ENCODE measurements at regions not wholly inside any gene's neighbourhood (a gene's known extent, or its start where the extent isn't known, plus 50 kb on each side); places are given as distances from the start of the nearest gene placed in this dataset.

DNA sequence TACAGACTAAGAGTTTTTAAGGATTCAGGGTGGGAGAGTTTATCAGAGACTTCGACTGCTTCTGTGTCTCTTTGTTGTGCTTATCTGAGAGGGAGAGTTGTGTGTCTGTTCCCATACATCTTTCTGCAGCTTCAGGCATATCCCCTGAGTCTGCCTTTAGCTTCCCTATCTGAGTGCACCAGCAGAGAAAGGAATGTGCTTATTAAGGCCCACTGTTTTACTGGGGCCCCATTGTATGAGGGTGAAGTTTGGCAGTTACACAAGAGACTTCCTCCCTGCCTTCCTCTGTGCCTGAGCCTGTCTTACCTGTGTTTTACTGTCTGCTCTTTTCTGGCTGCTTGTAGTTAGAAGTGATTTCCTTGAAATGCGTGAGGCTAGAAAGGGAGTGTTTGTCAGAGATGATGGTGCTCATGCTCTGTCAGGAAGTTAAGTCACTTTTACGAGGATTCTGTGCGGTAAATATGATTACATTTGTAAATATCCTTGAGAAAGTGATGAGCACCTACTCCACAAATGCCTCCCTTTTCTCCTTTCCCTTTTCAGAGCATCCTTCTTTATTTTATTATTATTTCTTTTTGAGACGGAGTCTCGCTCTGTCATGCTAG is 1228.9 kb upstream of the MIR17HG start:
- DNase-seq = no peak

DNA sequence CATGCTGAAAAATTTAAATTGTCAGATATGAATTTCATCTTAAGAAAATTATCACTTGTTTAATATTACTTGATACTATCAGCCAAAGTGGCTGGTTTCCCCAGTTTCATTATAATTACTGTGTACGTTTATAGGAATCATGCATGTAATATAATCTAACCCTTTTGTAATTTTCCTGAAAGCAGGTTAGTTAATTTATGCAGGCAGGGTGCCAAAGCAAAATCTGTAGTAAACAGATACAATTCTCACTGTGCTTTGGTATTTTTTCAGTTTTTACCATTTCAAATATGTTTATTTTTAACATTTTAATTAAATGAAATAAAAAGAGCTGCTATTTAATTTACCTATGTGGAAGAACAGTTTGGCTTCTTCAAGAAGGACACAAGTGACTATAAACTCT is 1227.5 kb upstream of the MIR17HG start:
- no peak for DNase-seq

DNA sequence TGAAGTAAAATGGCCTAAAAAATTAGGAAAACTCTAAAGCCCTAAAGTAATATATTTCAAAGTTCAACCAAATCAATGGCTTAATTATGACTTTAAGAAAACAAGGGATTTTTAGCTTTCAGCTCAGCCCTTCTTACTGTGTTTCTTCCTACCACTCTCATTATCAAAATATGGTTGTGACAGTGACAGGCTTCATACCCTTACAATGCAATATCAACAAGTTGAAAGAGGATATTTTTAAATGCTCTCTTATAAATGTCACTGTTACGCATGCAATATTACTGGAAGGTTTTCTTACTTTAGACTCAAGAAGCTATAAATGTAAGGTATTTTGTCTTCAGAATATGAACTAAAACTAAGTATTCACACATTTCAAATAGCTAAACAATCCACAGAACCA is 1225.7 kb upstream of the MIR17HG start:
- no peak for DNase-seq

DNA sequence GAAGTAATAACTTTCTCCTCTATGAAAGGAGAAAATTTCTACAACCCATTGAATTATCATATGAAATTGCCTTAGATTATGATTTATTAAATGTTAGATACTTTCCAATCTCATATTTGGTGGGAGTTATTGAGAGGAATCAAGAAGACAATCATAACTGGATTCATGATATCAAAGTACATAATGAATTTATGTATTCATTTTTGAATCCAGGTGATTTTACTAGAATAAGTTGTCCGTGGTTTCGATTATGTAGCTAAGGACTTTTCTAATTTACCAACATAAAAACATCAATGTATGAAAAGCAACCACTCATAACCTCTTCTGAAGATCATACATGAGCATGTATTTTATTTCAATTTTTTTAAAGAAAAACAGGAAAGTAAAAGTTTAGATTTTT is 1225.0 kb upstream of the MIR17HG start:
- DNase-seq = no peak

DNA sequence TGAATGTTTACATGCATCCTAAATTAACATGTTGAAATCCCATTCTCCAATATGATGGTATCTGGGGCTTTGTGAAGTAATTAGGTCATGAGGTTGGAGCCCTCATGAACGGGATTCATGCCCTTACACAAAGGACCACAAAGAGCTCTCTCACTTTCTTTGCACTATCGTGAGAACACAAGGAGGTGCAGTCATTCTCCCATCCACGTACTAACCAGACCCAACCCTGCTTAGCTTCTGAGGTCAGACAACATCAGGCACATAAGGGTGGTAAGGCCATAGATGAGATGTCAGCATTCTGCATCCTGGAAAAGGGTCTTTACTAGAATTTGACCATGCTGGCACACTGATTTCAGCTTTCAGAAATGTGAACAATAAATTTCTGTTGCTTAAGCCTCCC is 1211.9 kb upstream of the MIR17HG start:
- DNase-seq = no peak

DNA sequence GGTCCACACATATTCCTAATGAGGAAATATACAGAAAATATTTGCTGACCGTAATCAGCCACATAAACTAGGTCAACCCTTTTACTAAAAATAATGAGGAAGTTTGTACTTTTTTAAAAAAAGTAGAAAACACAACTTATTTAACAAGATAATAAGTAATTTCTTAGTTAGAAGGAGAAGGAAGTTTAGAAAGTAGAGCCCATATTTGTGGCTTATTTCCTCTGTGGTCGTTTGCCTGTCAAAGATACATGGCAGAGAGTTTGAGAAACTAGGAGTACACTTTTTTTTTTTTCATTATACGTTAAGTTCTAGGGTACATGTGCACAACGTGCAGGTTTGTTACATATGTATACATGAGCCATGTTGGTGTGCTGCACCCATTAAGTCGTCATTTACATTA is 1205.2 kb upstream of the MIR17HG start:
- DNase-seq = no peak

DNA sequence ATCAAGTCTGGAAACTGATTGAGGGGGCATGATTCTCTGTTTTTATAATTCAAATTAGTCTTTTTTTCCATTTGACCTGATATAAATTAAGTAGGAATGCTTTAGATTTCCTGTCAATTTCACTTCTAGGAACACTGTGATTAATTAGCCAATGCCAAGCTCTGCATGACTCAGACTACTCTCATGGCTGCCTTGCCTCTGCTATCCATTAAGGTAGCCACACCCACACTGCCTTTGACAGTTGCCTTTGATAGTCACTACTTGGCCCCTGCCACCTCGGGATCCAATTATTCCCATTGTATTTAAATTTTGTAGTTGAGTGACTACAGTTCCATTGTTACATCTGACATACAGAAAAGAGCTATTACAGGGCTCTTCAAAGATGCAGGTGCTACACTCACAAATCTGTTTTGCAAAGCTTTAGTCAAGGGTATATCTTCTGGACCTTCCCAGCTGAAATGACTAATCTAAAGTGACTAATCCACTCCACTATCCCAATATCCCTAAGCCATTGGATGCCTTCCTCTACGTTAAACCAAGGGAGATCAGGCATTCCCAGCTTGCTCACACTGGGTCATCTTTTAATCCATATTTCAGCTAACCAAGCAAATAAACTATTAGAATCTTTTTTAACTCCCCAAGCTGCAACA is 1193.1 kb upstream of the MIR17HG start:
- DNase-seq = peak; percentile 48

DNA sequence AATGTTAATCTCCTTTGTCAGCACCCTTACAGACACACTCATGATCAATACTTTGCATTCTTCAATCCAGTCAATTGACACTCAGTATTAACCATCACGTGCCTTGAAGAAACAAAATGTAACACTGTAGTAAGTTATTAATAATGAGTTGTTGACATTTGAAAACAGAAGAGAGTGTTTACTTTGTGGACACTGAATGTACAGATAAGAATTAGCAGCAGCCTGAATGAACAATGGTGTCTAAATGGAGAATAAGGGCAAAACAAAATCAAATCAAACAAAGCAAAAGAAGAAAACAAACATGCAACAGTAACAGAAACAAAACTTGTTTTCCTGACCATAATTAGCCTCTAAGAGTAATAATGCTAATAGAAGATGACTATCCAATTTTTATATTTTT is 1191.1 kb upstream of the MIR17HG start:
- DNase-seq = no peak

DNA sequence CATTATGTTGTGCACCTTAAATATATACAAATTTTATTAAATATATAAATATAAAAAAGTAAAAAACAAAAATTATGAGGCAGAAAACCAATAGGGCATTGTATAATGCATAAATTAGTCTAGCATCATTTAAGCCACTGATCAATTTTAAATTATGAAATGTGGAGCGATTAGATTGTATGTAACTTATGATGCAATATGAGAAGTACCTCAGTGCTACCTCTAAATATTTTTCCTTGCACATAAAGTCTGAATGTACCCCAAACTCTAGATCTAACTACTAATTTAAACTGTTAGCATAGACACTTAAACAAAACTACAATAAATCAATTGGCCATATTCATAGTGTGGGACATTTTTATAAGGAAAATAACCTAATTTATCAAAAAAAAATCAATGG is 1178.5 kb upstream of the MIR17HG start:
- no peak for DNase-seq

DNA sequence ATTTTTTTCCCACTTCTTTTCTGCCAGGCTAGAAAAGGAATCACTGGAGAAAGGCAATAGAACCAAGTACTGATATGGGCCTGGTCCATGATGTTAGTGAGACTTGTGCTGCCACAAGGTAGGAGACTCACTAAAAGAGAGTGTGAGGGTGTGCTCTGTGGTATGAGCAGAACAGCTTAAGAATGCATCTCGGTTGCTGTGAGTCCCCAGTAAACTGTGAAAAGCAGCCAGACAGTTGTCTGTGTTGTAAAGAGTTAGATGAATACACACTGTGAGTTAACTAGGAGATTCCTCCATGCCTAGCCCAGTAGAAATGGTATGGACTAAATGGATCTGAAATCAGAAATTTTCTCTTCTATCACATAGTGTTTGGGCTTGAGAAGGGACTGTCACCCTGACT is 1177.3 kb upstream of the MIR17HG start:
- no peak for DNase-seq

DNA sequence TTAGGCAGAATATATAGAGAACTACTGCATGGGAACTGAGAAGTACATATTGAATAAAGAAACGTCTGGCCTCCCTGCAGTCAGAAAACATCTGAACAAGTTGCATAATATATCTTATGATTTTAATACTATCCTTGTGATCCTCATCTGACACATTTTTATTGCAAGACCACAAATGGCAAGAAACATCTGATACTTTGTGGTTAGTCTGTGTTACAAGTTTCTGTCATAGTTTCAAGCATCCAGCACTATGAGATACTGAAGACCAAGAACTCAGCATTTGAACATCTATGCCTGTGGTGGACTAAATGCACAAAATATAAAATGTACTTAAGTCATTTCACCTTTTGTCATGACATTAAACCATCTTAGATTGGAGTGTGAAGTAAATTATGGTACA is 1175.8 kb upstream of the MIR17HG start:
- DNase-seq = no peak

DNA sequence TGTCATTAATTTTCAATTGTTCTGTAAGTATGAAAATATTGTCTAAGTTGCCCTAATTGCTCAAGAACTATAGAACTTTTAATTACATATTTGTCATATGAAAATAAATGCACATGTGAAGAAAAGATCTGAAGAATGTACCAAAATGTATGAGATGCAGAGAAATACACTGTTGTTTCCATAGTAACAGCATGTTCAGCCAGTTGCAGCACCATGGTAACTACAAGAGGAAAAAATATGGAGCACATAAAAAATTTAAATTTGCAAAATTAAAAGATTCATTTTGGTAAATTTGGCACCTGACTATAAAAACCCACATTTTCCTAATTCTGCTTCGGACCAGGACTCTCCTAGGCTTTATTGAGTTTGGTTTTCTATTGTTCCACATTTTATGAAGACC is 1170.0 kb upstream of the MIR17HG start:
- DNase-seq = no peak

DNA sequence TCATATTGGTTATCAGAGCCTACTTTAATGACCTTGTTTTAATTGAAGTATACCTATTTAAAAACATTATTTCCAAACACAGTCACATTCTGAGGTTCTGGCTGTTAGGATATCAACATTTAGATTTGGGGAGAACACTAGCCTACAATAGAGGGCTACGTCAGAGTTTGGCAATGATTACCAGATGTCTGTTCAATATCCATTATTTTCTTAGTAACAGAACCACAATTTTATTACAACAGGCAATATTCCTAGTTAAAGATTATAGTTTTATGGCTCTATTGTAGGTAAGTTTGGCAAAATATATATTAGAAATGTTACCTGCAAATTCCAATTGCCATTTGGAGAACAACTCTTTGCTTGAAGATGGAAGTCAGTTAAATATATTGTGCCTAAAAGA is 1163.1 kb upstream of the MIR17HG start:
- DNase-seq = no peak

DNA sequence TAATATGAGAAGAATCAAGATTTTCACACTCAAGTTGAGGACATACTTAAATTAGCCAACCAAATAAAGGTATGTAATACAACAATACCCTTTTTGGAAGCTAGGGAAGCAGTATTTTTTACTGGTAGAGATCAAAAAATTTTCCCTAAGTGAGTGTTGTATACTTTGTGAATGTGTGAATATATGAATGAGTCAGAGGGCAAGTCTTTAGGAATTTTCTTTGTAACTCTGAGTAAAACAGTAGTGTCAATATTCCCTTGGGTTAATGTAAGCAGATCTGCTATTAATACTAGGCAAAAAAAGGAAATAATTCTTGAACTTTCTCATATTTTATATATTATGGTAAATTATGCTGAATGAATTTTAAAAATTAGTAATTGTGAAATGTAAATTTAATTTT is 1161.8 kb upstream of the MIR17HG start:
- DNase-seq = no peak

DNA sequence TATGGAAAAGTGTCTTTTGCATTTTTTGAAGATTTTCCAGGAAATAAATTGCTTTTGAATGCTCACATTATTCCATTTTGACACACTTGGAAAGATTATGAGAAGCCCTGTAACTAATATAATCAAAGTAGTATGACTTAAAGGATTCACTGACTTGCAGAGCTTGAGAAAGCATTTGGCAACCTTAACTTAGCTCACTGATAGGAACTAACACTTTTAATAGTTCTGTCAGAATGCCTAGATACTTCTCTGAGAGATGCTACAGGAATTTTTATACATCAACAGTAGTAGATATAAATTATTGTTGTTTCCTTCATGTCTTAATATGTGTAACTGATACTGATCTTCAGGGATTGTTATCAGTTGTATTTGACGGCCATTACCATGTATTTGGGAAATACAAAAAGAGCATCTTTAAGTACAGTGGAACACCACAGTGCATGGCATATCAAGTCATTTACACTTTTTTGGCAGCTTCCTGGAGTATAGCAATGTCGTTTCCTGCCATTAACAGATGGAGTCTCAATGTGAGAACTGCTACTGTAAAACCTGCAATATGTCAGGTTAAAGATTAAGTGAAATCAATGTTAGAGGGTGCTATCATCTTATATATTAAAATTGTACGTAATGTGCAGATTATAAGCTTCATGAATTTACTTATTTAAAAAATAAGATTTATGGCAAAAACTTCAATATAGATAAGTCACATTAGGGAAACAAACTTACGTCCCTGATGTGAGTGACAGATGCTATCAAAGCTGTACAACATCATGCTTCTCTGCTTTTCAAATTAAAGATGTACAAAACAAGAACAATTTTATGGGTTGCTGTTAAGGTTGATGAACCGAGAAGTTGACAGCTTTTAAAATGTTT is 1159.8 kb upstream of the MIR17HG start:
- no peak for DNase-seq

DNA sequence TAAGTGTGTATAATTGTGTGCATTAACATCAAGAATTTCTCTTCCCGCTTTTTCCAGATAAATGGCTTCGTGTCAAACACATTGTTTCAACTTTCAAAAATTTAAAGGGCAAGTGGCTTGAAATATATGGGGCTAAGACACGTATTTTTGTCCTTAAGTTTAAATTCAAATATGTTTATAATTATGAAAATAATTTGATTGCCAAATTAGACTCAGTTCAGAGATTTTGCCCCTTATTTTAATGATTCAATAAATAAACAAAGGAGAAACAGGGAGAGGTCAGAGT is 1159.2 kb upstream of the MIR17HG start:
- DNase-seq = no peak

DNA sequence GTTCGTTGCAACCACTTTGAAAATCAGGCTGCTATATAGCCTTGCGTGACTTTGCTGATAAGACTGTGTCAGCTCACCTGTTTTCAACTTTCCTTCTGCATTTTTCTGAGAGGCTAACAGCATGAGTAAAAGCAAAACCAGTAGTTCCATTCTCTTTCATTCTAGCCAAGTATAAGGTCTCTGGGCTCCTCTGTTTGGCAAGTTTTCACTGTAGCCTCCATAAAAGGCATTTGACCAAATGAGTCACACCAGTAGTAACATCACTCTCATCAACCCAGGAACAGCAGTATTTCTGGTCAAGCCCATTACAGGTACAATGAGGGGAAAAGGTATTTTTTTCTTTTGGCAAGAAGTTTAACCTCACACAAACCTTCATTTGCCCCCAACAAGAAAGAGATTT is 1149.8 kb upstream of the MIR17HG start:
- DNase-seq = peak; percentile 27

DNA sequence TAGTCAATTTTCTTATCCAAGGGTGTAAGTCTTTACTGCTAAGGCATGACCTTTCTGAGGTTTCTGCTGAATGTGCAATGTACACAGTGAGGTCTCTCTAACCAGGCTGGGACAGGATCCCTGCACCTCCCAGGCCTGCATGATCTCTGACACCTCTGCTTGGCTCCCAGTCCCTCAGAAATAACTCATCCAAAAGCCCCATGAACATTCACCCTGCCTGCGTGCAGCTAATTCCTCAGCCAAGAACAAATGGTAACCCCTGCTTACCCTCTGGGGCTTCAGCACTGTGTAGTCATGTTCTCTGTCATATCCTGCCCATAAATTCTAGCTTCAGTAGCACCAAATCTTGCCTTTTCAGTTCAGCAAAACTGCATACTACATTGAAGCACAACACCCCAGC is 1146.3 kb upstream of the MIR17HG start:
- DNase-seq = no peak

DNA sequence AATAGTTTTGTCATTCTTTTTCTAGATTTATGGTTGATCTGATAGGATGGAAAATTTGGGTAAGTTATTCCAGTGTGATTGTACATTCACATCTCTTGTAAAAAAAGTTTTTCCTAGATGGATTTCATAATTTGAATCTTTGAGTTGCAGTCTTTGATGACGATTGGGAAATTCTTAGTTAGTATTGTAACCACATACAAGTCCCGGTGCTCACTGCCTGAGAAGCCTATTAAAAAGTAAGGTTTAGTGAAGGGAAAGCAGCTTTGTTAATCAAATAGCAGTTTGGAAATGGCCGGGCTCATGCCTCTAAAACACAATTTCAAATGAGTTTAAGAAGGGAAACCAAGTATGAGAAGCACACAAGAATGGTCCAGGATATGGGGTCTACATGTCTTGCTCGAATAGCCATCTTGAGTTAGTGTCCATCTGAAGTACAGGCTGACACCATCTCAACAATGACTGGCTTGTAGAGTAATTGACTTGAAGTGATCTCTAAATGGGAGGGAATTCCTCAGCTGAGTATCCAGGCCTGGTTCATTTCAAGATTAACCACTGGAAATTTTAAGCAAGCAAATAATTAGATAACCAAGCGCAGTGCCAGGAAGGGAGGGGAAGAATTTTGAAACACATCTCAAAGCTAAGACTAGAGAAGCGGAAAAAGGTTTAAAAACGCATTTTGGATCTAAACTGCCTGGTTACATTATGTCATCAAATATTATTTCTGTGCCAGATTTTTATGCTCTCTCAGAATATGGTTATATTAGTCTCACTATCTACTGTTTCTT is 1145.6 kb upstream of the MIR17HG start:
- DNase-seq = no peak

DNA sequence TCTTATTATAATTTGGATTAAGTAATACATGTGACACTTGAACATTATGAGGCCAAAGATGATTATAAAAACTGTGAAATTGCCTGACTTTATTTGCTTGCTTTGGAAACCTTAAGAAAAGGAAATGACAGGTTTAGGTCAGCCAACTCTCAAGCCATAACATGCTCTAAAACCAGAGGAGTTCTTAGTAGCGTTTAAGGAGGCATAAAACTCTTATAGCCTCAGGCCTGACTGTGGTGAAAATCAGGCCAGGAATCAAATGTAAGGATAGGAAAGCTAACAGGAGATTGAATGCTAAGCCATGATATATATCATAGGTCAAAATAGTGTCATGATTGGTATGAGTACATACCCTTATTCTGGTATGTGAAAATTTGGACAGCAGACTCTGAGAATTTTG is 1142.4 kb upstream of the MIR17HG start:
- no peak for DNase-seq

DNA sequence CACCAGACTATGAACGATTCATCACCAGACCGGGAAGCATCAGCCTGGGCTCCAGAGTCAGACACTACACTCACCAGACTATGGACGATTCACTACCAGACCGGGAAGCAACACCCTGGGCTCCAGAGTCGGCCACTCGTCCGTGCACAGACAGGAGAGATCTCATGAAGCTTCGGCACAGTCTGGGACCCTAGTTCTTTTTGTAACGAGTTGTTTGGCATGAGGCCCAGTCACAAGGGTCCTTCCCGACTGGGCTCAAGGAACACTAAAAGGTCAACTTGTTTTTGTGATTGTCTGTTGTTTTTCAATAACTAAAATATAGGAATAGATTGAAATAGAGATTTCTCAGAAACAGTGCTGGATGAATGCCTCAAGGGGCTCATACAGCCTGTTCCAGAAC is 1141.6 kb upstream of the MIR17HG start:
- DNase-seq = no peak

DNA sequence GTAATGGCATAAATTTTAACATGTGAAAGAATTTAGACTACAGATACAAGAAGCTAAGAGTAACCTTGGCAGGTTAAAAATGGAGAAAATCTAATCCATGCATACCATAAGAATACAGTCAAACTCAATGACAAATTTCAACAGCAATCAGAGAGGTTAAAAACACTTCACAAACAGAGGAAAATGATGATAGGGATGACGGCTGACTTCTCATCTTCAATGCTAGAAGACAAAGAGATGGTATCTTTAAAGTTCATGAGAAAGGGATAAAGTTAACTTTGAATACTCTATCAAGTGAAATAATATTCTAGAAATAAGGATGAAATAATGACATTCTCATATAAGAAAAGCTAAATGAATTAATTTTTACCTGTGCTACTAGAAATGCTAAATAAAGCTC is 1130.2 kb upstream of the MIR17HG start:
- no peak for DNase-seq

DNA sequence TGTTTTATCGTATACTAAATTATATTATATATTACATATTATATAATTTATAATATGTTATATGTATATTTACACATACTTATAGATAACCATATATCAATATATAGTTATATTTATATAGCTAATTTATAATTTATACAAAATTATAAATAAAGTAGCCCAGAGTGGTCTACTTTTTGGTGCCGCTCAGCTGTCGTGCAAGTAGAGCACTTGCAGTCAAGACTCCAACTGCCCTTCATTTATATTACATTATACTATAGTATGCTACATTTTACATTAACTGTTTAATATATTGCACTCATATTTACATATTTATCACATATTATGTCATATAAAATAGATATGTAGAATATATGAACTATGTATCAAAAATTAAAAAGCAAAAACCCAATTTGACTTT is 1124.7 kb upstream of the MIR17HG start:
- DNase-seq = no peak

DNA sequence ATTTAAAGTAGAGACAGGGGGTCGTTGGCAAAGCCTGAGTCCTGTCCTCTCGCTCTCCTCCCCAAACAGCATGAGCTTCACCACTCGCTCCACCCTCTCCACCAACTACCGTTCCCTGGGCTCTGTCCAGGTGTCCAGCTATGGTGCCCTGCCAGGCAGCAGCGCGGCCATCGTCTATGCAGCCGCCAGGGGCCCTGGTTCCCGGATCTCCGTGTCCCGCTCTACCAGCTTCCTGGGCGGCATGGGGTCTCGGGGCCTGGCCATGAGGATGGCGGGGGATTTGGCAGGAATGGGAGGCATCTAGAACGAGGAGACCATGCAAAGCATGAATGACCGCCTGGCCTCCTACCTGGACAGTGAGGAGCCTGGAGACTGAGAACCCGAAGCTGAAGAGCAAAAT is 1117.2 kb upstream of the MIR17HG start:
- no peak for DNase-seq
